GM23338 (cell line): ENCODE measurements at regions not wholly inside any gene's neighbourhood (a gene's known extent, or its start where the extent isn't known, plus 50 kb on each side); places are given as distances from the start of the nearest gene placed in this dataset.

Experiments used
- ATAC-seq: fragments of 200-7000 bp; cut with Tn5 transposase; 3 replicates; pipeline ENCODE4 v1.9.1; 2020
- DNase-seq: peaks from one replicate; pipeline ENCODE4 v3.0.0-alpha.2; 2015; ENCODE audit warnings: low spot score
- H2AFZ ChIP-seq: fragments of 200-600 bp; sonication (generic); 2 replicates; pipeline ENCODE4 v1.8.0; 2016; ENCODE audit warnings: antibody characterized with exemption, mild to moderate bottlenecking, moderate library complexity
- H3F3A ChIP-seq: fragments of 200-600 bp; sonication (generic); replicated peaks from 2 replicates; pipeline ENCODE4 v1.8.0; 2017; ENCODE audit warnings: antibody characterized with exemption, mixed run types, low read depth
- H3K27ac ChIP-seq: fragments of 200-600 bp; sonication (generic); 2 replicates; pipeline ENCODE4 v1.6.1; 2016; ENCODE audit warnings: low read depth
- H3K27me3 ChIP-seq: fragments of 200-600 bp; sonication (generic); 2 replicates; pipeline ENCODE4 v1.8.0; 2016; ENCODE audit warnings: mild to moderate bottlenecking, mixed run types, moderate library complexity; ENCODE audit not compliant: insufficient read depth
- H3K36me3 ChIP-seq: fragments of 200-600 bp; sonication (generic); 2 replicates; pipeline ENCODE4 v1.8.0; 2016; ENCODE audit warnings: mild to moderate bottlenecking; ENCODE audit not compliant: insufficient read depth
- H3K4me1 ChIP-seq: fragments of 200-600 bp; sonication (generic); 2 replicates; pipeline ENCODE4 v1.8.0; 2016; ENCODE audit warnings: mild to moderate bottlenecking, moderate library complexity; ENCODE audit not compliant: insufficient read depth
- H3K4me2 ChIP-seq: fragments of 200-600 bp; sonication (generic); 2 replicates; pipeline ENCODE4 v1.7.1; 2017; ENCODE audit warnings: mixed run types
- H3K4me3 ChIP-seq: fragments of 200-600 bp; sonication (generic); 2 replicates; pipeline ENCODE4 v1.6.1; 2016; ENCODE audit warnings: mixed run types
- H3K79me2 ChIP-seq: fragments of 200-600 bp; sonication (generic); replicated peaks from 2 replicates; pipeline ENCODE4 v1.8.0; 2017; ENCODE audit warnings: mild to moderate bottlenecking; ENCODE audit not compliant: insufficient read depth
- H3K9me2 ChIP-seq: fragments of 200-600 bp; sonication (generic); 2 replicates; pipeline ENCODE4 v1.8.0; 2017; ENCODE audit not compliant: insufficient read depth
- H4K20me1 ChIP-seq: fragments of 200-600 bp; sonication (generic); replicated peaks from 2 replicates; pipeline ENCODE4 v1.8.0; 2017; ENCODE audit warnings: mild to moderate bottlenecking; ENCODE audit not compliant: insufficient read depth
- H3K27ac Mint-ChIP-seq: 2 replicates; pipeline ENCODE4 v1.8.0; 2020; ENCODE audit warnings: inconsistent platforms, mild to moderate bottlenecking, moderate library complexity, mixed read lengths
- H3K27me3 Mint-ChIP-seq: 3 replicates; pipeline ENCODE4 v1.8.0; 2022; ENCODE audit warnings: low read depth, mild to moderate bottlenecking, moderate library complexity, mixed read lengths, inconsistent platforms; ENCODE audit not compliant: insufficient read depth, poor library complexity
- H3K36me3 Mint-ChIP-seq: 3 replicates; pipeline ENCODE4 v1.8.0; 2021; ENCODE audit warnings: low read depth, mild to moderate bottlenecking, inconsistent platforms, moderate library complexity, mixed read lengths
- H3K4me1 Mint-ChIP-seq: 3 replicates; pipeline ENCODE4 v1.8.0; 2020; ENCODE audit warnings: mild to moderate bottlenecking, inconsistent platforms, mixed read lengths
- H3K4me3 Mint-ChIP-seq: 3 replicates; pipeline ENCODE4 v1.8.0; 2021; ENCODE audit warnings: moderate library complexity, mild to moderate bottlenecking, inconsistent platforms, mixed read lengths
- H3K9me3 Mint-ChIP-seq: 3 replicates; pipeline ENCODE4 v1.8.0; 2020; ENCODE audit warnings: moderate library complexity, mild to moderate bottlenecking, inconsistent platforms, mixed read lengths
- CREB1 ChIP-seq: fragments of 250-450 bp; sonication (Bioruptor Pico); IDR thresholded peaks from 2 replicates; pipeline ENCODE4 v1.5.0; 2020; ENCODE audit warnings: low read depth, mild to moderate bottlenecking, moderate library complexity
- EZH2 ChIP-seq: fragments of 200-600 bp; sonication (generic); IDR thresholded peaks from one replicate; pipeline ENCODE4 v1.8.0; 2017; ENCODE audit warnings: antibody characterized with exemption, mild to moderate bottlenecking, low read depth; ENCODE audit not compliant: unreplicated experiment
- EZH2phosphoT487 ChIP-seq: fragments of 200-600 bp; sonication (generic); IDR thresholded peaks from one replicate; pipeline ENCODE4 v1.8.1; 2018; ENCODE audit warnings: antibody characterized with exemption; ENCODE audit not compliant: unreplicated experiment
- JUNB ChIP-seq: IDR thresholded peaks from one replicate; pipeline ENCODE4 v1.6.1; 2016; ENCODE audit warnings: antibody characterized with exemption; ENCODE audit not compliant: unreplicated experiment
- NANOG ChIP-seq: IDR thresholded peaks from 2 replicates; pipeline ENCODE4 v1.6.1; 2016; ENCODE audit warnings: antibody characterized with exemption, borderline replicate concordance
- POLR2AphosphoS5 ChIP-seq: IDR thresholded peaks from 2 replicates; pipeline ENCODE4 v1.6.1; 2016; ENCODE audit warnings: antibody characterized with exemption, low read depth
- STAT1 ChIP-seq: IDR thresholded peaks from one replicate; pipeline ENCODE4 v1.6.1; 2016; ENCODE audit warnings: antibody characterized with exemption; ENCODE audit not compliant: unreplicated experiment
- ZNF114 ChIP-seq: fragments of 250-450 bp; sonication (Bioruptor Pico); IDR thresholded peaks from 2 replicates; pipeline ENCODE4 v1.5.0; 2020; ENCODE audit warnings: mild to moderate bottlenecking, moderate library complexity
- ZNF331 ChIP-seq: fragments of 250-450 bp; sonication (Bioruptor Pico); IDR thresholded peaks from 2 replicates; pipeline ENCODE4 v1.5.0; 2020; ENCODE audit warnings: low read depth, mild to moderate bottlenecking, moderate library complexity
- TF ChIP-seq, protein P1 (sequence below), 2 experiments: fragments of 200-600 bp in 1 of 2; sonication (generic) in 1 of 2; conservative IDR thresholded peaks; 2 replicates each; pipeline versions ENCODE4 v1.5.1 to v1.6.1; 2016 to 2017; ENCODE audit warnings: antibody characterized with exemption in 2 of 2, low read depth in 2 of 2, mild to moderate bottlenecking in 2 of 2, moderate library complexity in 1 of 2
- TF ChIP-seq, protein P2 (sequence below): IDR thresholded peaks from one replicate; pipeline ENCODE4 v1.6.1; 2018; ENCODE audit warnings: antibody characterized with exemption; ENCODE audit not compliant: unreplicated experiment
- TF ChIP-seq, protein P3 (sequence below): IDR thresholded peaks from 2 replicates; pipeline ENCODE4 v1.6.1; 2016; ENCODE audit warnings: antibody characterized with exemption
- TF ChIP-seq, protein P4 (sequence below): fragments of 250-450 bp; sonication (Bioruptor Pico); IDR thresholded peaks from 2 replicates; pipeline ENCODE4 v1.5.0; 2020; ENCODE audit warnings: mild to moderate bottlenecking, moderate library complexity

DNA sequence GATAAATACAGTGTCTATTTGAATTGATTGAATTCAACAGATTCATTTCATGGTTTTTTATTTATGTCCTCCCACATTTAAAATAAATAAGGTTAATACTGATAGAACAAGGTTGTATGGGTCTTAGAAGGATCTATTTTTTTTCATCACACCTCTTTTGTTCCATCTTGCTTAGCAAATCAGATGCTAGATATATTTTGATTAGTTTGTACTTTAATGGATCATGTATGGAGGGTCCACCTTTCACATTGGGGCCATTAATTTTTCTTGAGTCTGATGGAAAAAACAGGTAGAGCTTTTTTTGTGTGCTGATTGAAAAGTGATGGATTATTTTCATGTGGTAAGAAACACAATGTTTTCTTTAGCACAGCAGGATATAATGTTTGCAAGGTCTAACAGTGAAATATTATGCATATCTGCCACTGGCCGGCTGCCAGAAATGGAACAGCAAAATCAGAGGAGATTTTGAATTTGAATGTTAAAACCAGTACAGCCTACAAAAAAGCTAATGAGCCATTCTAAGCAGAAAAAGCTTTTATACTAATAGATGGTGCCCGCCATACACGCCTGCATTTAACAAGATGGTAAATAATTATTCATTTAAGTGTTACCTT, 188.1 kb upstream of the ETAA1 start:
- Mint-ChIP-seq H3K4me3 (no peak overlapping the region), H3K27me3 (no peaks in the 10 kb centered on the region), H3K36me3 (no peaks in the 10 kb centered on the region), H3K9me3 (no peaks in the 10 kb centered on the region), H3K27ac (no peak overlapping the region), H3K4me1 (peaks cover 9% of the 10 kb centered on the region)
- Histone ChIP-seq H3K27ac (no peak overlapping the region), H3K79me2 (no peaks in the 10 kb centered on the region), H4K20me1 (no peaks in the 10 kb centered on the region), H3K27me3 (no peaks in the 10 kb centered on the region), H3F3A (no peaks in the 10 kb centered on the region), H3K4me2 (no peak overlapping the region), H3K4me1 (no peaks in the 10 kb centered on the region), H3K36me3 (no peaks in the 10 kb centered on the region), H2AFZ (no peak overlapping the region), H3K4me3 (no peak overlapping the region), H3K9me2 (no peaks in the 10 kb centered on the region)
- DNase-seq = no peak
- ATAC-seq = no peak
- TF ChIP-seq ZNF114 (CRISPR knock-in tag) = no peak
- no peak for TF ChIP-seq JUNB
- TF ChIP-seq POLR2AphosphoS5 = no peak
- TF ChIP-seq, protein P1, sequence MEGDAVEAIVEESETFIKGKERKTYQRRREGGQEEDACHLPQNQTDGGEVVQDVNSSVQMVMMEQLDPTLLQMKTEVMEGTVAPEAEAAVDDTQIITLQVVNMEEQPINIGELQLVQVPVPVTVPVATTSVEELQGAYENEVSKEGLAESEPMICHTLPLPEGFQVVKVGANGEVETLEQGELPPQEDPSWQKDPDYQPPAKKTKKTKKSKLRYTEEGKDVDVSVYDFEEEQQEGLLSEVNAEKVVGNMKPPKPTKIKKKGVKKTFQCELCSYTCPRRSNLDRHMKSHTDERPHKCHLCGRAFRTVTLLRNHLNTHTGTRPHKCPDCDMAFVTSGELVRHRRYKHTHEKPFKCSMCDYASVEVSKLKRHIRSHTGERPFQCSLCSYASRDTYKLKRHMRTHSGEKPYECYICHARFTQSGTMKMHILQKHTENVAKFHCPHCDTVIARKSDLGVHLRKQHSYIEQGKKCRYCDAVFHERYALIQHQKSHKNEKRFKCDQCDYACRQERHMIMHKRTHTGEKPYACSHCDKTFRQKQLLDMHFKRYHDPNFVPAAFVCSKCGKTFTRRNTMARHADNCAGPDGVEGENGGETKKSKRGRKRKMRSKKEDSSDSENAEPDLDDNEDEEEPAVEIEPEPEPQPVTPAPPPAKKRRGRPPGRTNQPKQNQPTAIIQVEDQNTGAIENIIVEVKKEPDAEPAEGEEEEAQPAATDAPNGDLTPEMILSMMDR (conservative IDR thresholded peaks at IDR 0.05; ENCODE audit: low read depth in 2 of 2) = no peak
- TF ChIP-seq CREB1 (CRISPR knock-in tag) = no peak
- no peak for TF ChIP-seq ZNF331
- TF ChIP-seq, protein P2, sequence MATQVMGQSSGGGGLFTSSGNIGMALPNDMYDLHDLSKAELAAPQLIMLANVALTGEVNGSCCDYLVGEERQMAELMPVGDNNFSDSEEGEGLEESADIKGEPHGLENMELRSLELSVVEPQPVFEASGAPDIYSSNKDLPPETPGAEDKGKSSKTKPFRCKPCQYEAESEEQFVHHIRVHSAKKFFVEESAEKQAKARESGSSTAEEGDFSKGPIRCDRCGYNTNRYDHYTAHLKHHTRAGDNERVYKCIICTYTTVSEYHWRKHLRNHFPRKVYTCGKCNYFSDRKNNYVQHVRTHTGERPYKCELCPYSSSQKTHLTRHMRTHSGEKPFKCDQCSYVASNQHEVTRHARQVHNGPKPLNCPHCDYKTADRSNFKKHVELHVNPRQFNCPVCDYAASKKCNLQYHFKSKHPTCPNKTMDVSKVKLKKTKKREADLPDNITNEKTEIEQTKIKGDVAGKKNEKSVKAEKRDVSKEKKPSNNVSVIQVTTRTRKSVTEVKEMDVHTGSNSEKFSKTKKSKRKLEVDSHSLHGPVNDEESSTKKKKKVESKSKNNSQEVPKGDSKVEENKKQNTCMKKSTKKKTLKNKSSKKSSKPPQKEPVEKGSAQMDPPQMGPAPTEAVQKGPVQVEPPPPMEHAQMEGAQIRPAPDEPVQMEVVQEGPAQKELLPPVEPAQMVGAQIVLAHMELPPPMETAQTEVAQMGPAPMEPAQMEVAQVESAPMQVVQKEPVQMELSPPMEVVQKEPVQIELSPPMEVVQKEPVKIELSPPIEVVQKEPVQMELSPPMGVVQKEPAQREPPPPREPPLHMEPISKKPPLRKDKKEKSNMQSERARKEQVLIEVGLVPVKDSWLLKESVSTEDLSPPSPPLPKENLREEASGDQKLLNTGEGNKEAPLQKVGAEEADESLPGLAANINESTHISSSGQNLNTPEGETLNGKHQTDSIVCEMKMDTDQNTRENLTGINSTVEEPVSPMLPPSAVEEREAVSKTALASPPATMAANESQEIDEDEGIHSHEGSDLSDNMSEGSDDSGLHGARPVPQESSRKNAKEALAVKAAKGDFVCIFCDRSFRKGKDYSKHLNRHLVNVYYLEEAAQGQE = no peak
- TF ChIP-seq, protein P3, sequence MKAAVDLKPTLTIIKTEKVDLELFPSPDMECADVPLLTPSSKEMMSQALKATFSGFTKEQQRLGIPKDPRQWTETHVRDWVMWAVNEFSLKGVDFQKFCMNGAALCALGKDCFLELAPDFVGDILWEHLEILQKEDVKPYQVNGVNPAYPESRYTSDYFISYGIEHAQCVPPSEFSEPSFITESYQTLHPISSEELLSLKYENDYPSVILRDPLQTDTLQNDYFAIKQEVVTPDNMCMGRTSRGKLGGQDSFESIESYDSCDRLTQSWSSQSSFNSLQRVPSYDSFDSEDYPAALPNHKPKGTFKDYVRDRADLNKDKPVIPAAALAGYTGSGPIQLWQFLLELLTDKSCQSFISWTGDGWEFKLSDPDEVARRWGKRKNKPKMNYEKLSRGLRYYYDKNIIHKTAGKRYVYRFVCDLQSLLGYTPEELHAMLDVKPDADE = no peak
- TF ChIP-seq EZH2 = no peak
- TF ChIP-seq EZH2phosphoT487 = no peak
- TF ChIP-seq NANOG = no peak
- TF ChIP-seq, protein P4, sequence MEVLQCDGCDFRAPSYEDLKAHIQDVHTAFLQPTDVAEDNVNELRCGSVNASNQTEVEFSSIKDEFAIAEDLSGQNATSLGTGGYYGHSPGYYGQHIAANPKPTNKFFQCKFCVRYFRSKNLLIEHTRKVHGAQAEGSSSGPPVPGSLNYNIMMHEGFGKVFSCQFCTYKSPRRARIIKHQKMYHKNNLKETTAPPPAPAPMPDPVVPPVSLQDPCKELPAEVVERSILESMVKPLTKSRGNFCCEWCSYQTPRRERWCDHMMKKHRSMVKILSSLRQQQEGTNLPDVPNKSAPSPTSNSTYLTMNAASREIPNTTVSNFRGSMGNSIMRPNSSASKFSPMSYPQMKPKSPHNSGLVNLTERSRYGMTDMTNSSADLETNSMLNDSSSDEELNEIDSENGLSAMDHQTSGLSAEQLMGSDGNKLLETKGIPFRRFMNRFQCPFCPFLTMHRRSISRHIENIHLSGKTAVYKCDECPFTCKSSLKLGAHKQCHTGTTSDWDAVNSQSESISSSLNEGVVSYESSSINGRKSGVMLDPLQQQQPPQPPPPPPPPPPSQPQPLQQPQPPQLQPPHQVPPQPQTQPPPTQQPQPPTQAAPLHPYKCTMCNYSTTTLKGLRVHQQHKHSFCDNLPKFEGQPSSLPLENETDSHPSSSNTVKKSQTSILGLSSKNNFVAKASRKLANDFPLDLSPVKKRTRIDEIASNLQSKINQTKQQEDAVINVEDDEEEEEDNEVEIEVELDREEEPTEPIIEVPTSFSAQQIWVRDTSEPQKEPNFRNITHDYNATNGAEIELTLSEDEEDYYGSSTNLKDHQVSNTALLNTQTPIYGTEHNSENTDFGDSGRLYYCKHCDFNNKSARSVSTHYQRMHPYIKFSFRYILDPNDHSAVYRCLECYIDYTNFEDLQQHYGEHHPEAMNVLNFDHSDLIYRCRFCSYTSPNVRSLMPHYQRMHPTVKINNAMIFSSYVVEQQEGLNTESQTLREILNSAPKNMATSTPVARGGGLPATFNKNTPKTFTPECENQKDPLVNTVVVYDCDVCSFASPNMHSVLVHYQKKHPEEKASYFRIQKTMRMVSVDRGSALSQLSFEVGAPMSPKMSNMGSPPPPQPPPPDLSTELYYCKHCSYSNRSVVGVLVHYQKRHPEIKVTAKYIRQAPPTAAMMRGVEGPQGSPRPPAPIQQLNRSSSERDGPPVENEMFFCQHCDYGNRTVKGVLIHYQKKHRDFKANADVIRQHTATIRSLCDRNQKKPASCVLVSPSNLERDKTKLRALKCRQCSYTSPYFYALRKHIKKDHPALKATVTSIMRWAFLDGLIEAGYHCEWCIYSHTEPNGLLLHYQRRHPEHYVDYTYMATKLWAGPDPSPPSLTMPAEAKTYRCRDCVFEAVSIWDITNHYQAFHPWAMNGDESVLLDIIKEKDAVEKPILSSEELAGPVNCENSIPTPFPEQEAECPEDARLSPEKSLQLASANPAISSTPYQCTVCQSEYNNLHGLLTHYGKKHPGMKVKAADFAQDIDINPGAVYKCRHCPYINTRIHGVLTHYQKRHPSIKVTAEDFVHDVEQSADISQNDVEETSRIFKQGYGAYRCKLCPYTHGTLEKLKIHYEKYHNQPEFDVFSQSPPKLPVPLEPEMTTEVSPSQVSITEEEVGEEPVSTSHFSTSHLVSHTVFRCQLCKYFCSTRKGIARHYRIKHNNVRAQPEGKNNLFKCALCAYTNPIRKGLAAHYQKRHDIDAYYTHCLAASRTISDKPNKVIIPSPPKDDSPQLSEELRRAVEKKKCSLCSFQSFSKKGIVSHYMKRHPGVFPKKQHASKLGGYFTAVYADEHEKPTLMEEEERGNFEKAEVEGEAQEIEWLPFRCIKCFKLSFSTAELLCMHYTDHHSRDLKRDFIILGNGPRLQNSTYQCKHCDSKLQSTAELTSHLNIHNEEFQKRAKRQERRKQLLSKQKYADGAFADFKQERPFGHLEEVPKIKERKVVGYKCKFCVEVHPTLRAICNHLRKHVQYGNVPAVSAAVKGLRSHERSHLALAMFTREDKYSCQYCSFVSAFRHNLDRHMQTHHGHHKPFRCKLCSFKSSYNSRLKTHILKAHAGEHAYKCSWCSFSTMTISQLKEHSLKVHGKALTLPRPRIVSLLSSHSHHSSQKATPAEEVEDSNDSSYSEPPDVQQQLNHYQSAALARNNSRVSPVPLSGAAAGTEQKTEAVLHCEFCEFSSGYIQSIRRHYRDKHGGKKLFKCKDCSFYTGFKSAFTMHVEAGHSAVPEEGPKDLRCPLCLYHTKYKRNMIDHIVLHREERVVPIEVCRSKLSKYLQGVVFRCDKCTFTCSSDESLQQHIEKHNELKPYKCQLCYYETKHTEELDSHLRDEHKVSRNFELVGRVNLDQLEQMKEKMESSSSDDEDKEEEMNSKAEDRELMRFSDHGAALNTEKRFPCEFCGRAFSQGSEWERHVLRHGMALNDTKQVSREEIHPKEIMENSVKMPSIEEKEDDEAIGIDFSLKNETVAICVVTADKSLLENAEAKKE (CRISPR knock-in tag) = no peak
- no peak for TF ChIP-seq STAT1
